GM21390 (cell line): ENCODE measurements at regions not wholly inside any gene's neighbourhood (a gene's known extent, or its start where the extent isn't known, plus 50 kb on each side); places are given as distances from the start of the nearest gene placed in this dataset.
A peak's percentile ranks its signal among the peaks of the same experiment; 100 is the strongest.
"Not testable (repeated sequence)": the region's sequence is repeated elsewhere in the genome, so short reads cannot be mapped to it uniquely, and the experiment has no call there.

Experiments
- ATAC-seq: cut with Tn5 transposase; IDR thresholded peaks from one replicate; pipeline ENCODE4 v1.9.1; 2021; ENCODE audit not compliant: unreplicated experiment

- ATAC-seq = peak; percentile 65
Observed at GRCh38 chr2:35463805-35464596, 891.6 kb upstream of the CRIM1 start.

- ATAC-seq = no peak
Observed at GRCh38 chr2:35462226-35462998, 893.2 kb upstream of the CRIM1 start.

DNA sequence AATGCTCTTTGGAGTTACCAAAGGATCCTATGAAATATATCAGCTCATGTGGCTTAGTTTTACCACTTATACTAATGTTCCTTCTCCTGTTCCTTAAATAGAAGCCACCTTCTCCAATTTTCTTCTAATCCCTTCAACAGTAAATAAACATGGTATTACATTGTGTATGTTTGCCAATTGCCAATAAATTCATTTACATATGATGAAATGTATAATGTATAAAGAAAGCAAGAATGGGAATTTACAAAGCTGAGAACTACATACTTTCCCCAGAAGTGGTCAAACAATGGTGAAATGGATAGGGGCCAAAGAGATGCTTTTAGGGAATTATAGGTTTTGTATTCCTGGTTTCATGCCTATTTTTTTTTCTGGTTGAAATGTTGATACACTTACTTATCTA, 894.2 kb upstream of the CRIM1 start:
- ATAC-seq = no peak

- ATAC-seq = no peak
Observed at GRCh38 chr2:35454966-35455638, 900.5 kb upstream of the CRIM1 start.

- ATAC-seq = no peak
Observed at GRCh38 chr2:35447821-35448220, 907.8 kb upstream of the CRIM1 start.

GRCh38 chr2:35447215-35447614, 908.4 kb upstream of the CRIM1 start:
- ATAC-seq = no peak

DNA sequence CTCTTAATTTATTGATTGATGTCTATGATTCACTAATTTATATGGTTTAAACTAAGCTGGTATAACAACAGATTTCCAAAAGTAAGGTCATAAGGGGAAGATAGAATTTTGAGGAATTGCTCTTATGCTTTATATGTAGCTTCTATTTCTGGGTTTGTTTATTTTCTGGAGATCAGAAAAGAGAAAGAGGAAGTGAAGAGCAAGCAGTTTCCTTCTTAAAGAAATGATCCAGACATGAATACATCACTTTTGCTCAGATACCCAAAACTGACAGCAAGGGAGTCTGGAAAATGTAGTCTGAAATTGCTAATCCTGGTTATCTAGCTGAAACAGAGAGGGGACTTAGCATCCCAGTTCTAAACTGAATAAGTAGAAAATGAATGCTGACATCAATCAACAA, 912.5 kb upstream of the CRIM1 start:
- ATAC-seq = no peak

GRCh38 chr2:35441575-35441974, 914.0 kb upstream of the CRIM1 start:
- ATAC-seq = not testable (repeated sequence)

DNA sequence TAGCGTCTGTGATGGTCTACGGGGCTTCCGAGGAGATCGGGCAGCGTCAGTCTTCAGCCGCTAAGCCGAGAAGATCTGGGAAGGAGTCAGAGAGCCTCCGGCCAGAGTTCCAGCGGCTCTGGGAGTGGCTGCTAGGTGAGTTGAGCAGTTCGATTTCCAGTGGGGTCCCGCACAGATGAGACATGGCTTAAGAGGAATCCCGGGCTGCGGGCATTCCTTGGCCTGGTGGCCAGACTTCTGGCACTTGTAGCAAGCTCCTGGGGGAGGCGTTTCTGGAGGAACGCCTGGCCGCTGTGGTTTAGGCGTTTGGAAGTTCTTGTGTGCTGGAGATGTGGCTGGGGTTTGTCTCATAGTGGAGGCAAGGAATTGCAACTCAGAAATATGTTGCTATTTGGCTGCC, 915.3 kb upstream of the CRIM1 start:
- not testable (repeated sequence) for ATAC-seq

DNA sequence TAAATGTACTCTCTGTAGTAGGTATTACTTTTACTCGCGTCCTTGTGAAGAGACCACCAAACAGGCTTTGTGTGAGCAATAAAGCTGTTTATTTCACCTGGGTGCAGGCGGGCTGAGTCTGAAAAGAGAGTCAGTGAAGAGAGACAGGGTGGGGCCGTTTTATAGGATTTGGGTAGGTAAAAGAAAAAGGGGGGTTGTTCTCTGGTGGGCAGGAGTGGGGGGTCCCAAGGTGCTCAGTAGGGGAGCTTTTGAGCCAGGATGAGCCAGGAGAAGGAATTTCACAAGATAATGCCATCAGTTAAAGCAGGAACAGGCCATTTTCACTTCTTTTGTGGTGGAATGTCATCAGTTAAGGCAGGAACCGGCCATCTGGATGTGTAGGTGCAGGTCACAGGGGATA, 918.7 kb upstream of the CRIM1 start:
- not testable (repeated sequence) for ATAC-seq

- peak; percentile 85 for ATAC-seq
Observed at GRCh38 chr2:35428548-35428947, 927.0 kb upstream of the CRIM1 start.

GRCh38 chr2:35421485-35421884, 934.1 kb upstream of the CRIM1 start:
- ATAC-seq = no peak

DNA sequence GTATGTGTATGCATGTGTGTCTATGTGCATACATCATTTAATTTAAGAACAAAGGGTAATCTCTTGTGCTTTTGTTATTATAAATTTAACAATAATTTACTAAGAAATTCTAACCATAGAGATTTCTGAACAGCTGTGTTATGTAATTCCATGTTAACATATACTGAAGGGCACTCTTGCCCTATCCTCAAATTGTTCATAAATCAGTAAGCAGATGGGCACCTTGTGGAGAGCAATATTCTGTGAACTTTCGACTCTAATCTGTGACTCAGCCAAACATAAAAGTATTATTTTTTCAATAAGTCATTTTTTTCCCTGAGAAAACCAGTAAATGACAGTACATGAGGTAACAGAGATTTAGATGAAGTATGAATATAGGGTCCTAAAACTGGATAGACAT, 938.3 kb upstream of the CRIM1 start:
- ATAC-seq = no peak

GRCh38 chr2:35416391-35417140, 939.0 kb upstream of the CRIM1 start:
- no peak for ATAC-seq

- ATAC-seq = no peak
Observed at GRCh38 chr2:35415942-35416341, 939.6 kb upstream of the CRIM1 start.

- no peak for ATAC-seq
Observed at GRCh38 chr2:35415282-35415681, 940.3 kb upstream of the CRIM1 start.

DNA sequence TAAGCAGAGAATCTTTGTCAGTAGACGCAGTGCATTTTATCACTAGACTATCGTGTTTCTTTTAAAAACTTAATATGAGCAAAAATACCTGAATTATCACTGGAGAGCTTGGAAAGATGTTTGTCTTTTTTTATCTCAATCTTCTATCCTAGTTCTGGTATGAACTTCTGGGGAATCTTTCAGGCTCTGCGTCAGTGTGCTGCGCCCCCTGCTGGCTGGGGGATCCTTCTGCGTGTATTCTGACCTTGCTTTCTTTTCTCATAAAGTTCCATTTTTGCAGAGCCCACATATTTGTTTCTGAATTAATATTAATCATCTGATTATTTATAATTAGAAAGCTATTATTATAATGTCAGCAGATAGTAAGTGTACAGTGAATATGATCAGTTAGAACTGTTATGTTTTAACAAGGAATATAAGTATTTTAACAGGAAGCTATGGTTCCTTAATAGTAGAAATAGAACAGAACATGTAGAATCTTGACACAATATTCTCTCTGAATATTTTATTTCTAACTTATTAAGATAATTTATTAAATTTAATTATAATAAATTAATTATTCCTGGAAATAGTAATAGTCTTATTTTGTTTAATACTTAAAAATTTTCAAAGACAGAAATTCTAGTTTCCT, 945.0 kb upstream of the CRIM1 start:
- ATAC-seq = peak; percentile 87

- no peak for ATAC-seq
Observed at GRCh38 chr2:35409762-35410161, 945.8 kb upstream of the CRIM1 start.

DNA sequence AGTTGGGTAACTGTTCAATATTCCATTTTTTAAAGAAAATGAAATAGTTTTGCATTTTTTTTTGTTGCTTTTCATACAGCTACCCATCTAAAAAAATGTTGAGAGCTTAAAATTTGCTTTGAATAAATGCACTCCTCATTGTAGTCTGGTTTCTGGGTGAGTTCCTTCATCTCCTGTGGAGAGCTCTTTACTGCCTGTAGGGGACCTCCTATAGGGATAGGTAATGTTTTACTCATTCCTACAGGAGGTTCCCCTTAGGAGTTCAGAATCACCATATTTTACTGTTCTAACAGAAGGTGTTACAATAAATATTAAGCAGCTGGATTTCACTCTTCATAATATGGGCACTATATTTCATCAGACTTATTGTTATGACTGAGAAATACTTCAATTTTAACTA, 947.3 kb upstream of the CRIM1 start:
- no peak for ATAC-seq

DNA sequence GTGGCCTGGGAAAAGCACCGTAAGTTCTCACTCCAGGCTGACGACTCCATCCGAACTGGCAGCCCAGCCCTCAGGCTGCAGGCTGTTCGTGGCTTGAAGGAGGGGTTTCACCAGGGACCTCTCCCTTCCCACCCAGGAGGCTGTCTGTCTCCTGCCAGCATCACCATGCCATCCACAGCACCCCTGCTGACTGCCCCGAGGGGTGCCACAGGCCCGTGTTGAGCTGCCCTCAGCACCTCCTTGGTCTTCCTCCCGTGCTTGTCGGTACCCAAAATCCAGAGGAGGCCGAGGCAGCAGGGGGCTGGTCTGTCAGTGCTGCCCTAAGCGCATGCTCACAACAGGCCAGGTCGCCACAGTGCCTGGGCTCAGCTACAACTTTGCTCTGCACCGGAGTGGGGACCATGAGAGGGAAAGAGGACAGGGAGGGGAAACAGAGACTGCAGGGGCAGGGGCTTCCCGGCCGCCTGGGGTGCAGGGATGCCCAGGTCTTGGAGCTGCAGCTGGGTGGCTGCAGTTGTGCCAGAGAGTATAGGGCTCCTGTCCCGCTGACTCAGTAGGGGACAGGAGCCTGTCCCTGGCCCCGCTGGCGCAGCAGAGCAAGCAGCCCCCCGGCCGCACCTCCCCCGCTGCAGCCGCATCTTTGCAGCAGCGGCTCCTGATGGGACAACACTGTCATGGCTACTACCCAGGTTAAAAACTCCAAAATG, 963.7 kb upstream of the CRIM1 start:
- ATAC-seq = no peak
